ENCODE measurements at regions not wholly inside any gene's neighbourhood (a gene's known extent, or its start where the extent isn't known, plus 50 kb on each side); places are given as distances from the start of the nearest gene placed in this dataset.

DNA sequence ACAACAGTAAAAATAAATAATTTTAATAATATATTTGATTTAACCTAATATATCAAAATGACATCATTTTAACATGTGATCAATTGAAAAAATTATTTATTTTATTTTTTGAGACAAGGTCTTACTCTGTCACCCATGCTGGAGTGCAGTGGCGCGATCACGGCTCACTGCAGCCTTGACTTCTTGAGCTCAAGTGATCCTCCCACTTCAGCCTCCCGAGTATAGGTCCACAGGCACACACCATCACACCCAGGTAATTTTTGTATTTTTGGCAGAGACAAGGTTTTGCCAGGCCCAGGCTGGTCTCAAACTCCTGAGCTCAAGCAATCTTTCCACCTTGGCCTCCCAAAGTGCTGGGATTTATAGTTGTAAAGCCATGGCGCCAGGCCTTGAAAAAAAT, 126.7 kb upstream of the COPS8 start:
- no peak overlapping the region for H3K4me2 ChIP-seq (ENCODE audit: insufficient read depth, low read length)
- 4% methylated on average over 4 of the region's 5 CpGs for WGBS (ENCODE audit: insufficient coverage, low coverage, missing lambda C conversion rate)
- H3K36me3 ChIP-seq (ENCODE audit: control insufficient read depth, insufficient read depth, low read length): no peaks in the 10 kb centered on the region
- no peak overlapping the region for H3K9ac ChIP-seq (ENCODE audit: insufficient read depth in 1 of 2, low read depth in 2 of 2, low read length in 2 of 2)
- no TSS peak for BruUV-seq (replicated peaks)
- POLR2A ChIA-PET: no interaction called here
- H3K9me3 ChIP-seq (replicated peaks; ENCODE audit: control insufficient read depth, insufficient read depth, low read depth, low read length): no peaks in the 10 kb centered on the region
- in situ Hi-C loops (cut with MboI): no loop called here
- CTCF ChIA-PET (ENCODE audit: low intra/inter-chr PET ratio): no interaction called here
- H3K4me3 ChIP-seq: no peak overlapping the region
- H2AFZ ChIP-seq (ENCODE audit: low read depth, low read length): no peak overlapping the region
- DNase-seq (ENCODE audit: extremely low read depth in 1 of 4, low spot score in 3 of 4) (no peak), ATAC-seq (no peak), FAIRE-seq (no peak)
- no peaks in the 10 kb centered on the region for H3K79me2 ChIP-seq (ENCODE audit: control insufficient read depth, insufficient read depth, low read length)
- H4K20me1 ChIP-seq (replicated peaks; ENCODE audit: control insufficient read depth, insufficient read depth, low read length): no peaks in the 10 kb centered on the region
- intact Hi-C loops (cut with micrococcal nuclease): no loop called here
- no peaks in the 10 kb centered on the region for H3K9me1 ChIP-seq (ENCODE audit: control insufficient read depth, insufficient read depth, low read length)
- no peaks in the 10 kb centered on the region for H3K4me1 ChIP-seq (replicated peaks in 1 of 2; ENCODE audit: control insufficient read depth in 2 of 2, insufficient read depth in 2 of 2, low read length in 2 of 2)
- H3K27ac ChIP-seq (ENCODE audit: extremely low read depth, low read depth, low read length): no peak overlapping the region
- TF ChIP-seq CAMTA2 (CRISPR knock-in tag; conservative IDR thresholded peaks at IDR 0.05) (no peak), RBM15 (IDR thresholded peaks at IDR 0.05; ENCODE audit: insufficient read depth, low read length) (no peak), SUPT5H (IDR thresholded peaks at IDR 0.05) (no peak), RUNX1 (IDR thresholded peaks at IDR 0.05; ENCODE audit: low read depth) (no peak), PTBP1 (IDR thresholded peaks at IDR 0.05; ENCODE audit: low read depth, low read length) (no peak), CBX5 (IDR thresholded peaks at IDR 0.05; ENCODE audit: borderline replicate concordance, low read depth) (no peak), U2AF2 (optimal IDR thresholded peaks at IDR 0.05; ENCODE audit: low read depth, low read length) (no peak), ZNF696 (CRISPR knock-in tag; conservative IDR thresholded peaks at IDR 0.05) (no peak), PRPF4 (IDR thresholded peaks at IDR 0.05; ENCODE audit: insufficient read depth, low read depth, low read length, poor library complexity, severe bottlenecking) (no peak), ASH1L (IDR thresholded peaks at IDR 0.05; ENCODE audit: borderline replicate concordance, low read depth, partially characterized antibody) (no peak), PTRF (tag; IDR thresholded peaks at IDR 0.05) (no peak), CXXC5 (CRISPR knock-in tag; IDR thresholded peaks at IDR 0.05) (no peak)
- TF ChIP-seq, protein P1, sequence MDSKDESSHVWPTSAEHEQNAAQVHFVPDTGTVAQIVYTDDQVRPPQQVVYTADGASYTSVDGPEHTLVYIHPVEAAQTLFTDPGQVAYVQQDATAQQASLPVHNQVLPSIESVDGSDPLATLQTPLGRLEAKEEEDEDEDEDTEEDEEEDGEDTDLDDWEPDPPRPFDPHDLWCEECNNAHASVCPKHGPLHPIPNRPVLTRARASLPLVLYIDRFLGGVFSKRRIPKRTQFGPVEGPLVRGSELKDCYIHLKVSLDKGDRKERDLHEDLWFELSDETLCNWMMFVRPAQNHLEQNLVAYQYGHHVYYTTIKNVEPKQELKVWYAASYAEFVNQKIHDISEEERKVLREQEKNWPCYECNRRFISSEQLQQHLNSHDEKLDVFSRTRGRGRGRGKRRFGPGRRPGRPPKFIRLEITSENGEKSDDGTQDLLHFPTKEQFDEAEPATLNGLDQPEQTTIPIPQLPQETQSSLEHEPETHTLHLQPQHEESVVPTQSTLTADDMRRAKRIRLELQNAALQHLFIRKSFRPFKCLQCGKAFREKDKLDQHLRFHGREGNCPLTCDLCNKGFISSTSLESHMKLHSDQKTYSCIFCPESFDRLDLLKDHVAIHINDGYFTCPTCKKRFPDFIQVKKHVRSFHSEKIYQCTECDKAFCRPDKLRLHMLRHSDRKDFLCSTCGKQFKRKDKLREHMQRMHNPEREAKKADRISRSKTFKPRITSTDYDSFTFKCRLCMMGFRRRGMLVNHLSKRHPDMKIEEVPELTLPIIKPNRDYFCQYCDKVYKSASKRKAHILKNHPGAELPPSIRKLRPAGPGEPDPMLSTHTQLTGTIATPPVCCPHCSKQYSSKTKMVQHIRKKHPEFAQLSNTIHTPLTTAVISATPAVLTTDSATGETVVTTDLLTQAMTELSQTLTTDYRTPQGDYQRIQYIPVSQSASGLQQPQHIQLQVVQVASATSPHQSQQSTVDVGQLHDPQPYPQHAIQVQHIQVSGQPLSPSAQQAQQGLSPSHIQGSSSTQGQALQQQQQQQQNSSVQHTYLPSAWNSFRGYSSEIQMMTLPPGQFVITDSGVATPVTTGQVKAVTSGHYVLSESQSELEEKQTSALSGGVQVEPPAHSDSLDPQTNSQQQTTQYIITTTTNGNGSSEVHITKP (IDR thresholded peaks at IDR 0.05; ENCODE audit: partially characterized antibody): no peak
- TF ChIP-seq, protein P2, sequence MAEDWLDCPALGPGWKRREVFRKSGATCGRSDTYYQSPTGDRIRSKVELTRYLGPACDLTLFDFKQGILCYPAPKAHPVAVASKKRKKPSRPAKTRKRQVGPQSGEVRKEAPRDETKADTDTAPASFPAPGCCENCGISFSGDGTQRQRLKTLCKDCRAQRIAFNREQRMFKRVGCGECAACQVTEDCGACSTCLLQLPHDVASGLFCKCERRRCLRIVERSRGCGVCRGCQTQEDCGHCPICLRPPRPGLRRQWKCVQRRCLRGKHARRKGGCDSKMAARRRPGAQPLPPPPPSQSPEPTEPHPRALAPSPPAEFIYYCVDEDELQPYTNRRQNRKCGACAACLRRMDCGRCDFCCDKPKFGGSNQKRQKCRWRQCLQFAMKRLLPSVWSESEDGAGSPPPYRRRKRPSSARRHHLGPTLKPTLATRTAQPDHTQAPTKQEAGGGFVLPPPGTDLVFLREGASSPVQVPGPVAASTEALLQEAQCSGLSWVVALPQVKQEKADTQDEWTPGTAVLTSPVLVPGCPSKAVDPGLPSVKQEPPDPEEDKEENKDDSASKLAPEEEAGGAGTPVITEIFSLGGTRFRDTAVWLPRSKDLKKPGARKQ (CRISPR knock-in tag; IDR thresholded peaks at IDR 0.05): no peak
- H3K27me3 ChIP-seq (ENCODE audit: control insufficient read depth in 2 of 2, insufficient read depth in 2 of 2, low read length in 2 of 2): peaks cover 0 to 11% of the 10 kb centered on the region in 2 experiments; a peak in 2 of 5 replicates

Measured in K562 (cell line).